ENCODE measurements at regions not wholly inside any gene's neighbourhood (a gene's known extent, or its start where the extent isn't known, plus 50 kb on each side); places are given as distances from the start of the nearest gene placed in this dataset.

GRCh38 chr18:72410399-72410798, 133.7 kb downstream of the CBLN2 start:
- Mint-ChIP-seq H3K27ac (no peak overlapping the region), H3K27me3 (no peaks in the 10 kb centered on the region), H3K4me1 (no peaks in the 10 kb centered on the region), H3K9me3 (peaks cover 0 to 18% (median 3%) of the 10 kb centered on the region in 7 donors), H3K4me3 (no peak overlapping the region), H3K36me3 (no peaks in the 10 kb centered on the region)
- ATAC-seq (ENCODE audit: low read depth in 2 of 2), result no peak
- DNase-seq, result no peak

GRCh38 chr18:72409903-72410302, 134.2 kb downstream of the CBLN2 start:
- DNase-seq (no peak), ATAC-seq (ENCODE audit: low read depth in 2 of 2) (no peak)
- H3K4me3 Mint-ChIP-seq, result peak overlapping the region in 1 of 8 donors; percentile 58
- H3K27ac Mint-ChIP-seq, result no peak overlapping the region
- H3K9me3 Mint-ChIP-seq, result peaks cover 0 to 18% (median 3%) of the 10 kb centered on the region in 7 donors
- H3K27me3 Mint-ChIP-seq, result no peaks in the 10 kb centered on the region
- no peaks in the 10 kb centered on the region for H3K36me3 Mint-ChIP-seq
- no peaks in the 10 kb centered on the region for H3K4me1 Mint-ChIP-seq

GRCh38 chr18:72407048-72407447, 137.1 kb downstream of the CBLN2 start:
- H3K4me1 Mint-ChIP-seq, result no peaks in the 10 kb centered on the region
- H3K27me3 Mint-ChIP-seq, result no peaks in the 10 kb centered on the region
- H3K4me3 Mint-ChIP-seq, result no peak overlapping the region
- H3K36me3 Mint-ChIP-seq, result no peaks in the 10 kb centered on the region
- ATAC-seq (ENCODE audit: low read depth in 2 of 2), result no peak
- H3K9me3 Mint-ChIP-seq, result peaks cover 0 to 28% (median 7%) of the 10 kb centered on the region in 7 donors
- no peak for DNase-seq
- no peak overlapping the region for H3K27ac Mint-ChIP-seq

GRCh38 chr18:72391951-72392350, 152.2 kb downstream of the CBLN2 start:
- no peak for ATAC-seq (ENCODE audit: low read depth in 2 of 2)
- no peak overlapping the region for H3K27ac Mint-ChIP-seq
- no peaks in the 10 kb centered on the region for H3K36me3 Mint-ChIP-seq

GRCh38 chr18:72391427-72391826, 152.7 kb downstream of the CBLN2 start:
- Mint-ChIP-seq H3K9me3 (peaks cover 0 to 10% (median 4%) of the 10 kb centered on the region in 7 donors), H3K27me3 (no peaks in the 10 kb centered on the region), H3K4me3 (no peak overlapping the region), H3K4me1 (no peaks in the 10 kb centered on the region), H3K36me3 (no peaks in the 10 kb centered on the region), H3K27ac (no peak overlapping the region)
- ATAC-seq (ENCODE audit: low read depth in 2 of 2) (no peak), DNase-seq (no peak)

More at GRCh38 chr18:72391951-72392350, 152.2 kb downstream of the CBLN2 start:
- no peaks in the 10 kb centered on the region for H3K27me3 Mint-ChIP-seq
- no peaks in the 10 kb centered on the region for H3K4me1 Mint-ChIP-seq
- no peak overlapping the region for H3K4me3 Mint-ChIP-seq
- no peak for DNase-seq
- peaks cover 0 to 10% (median 4%) of the 10 kb centered on the region in 7 donors for H3K9me3 Mint-ChIP-seq

- H3K4me3 Mint-ChIP-seq, result no peak overlapping the region
- DNase-seq (no peak), ATAC-seq (ENCODE audit: low read depth in 2 of 2) (no peak)
- H3K9me3 Mint-ChIP-seq, result peaks cover 0 to 6% (median 2%) of the 10 kb centered on the region in 7 donors
- no peaks in the 10 kb centered on the region for H3K36me3 Mint-ChIP-seq
- no peak overlapping the region for H3K27ac Mint-ChIP-seq
- H3K27me3 Mint-ChIP-seq, result no peaks in the 10 kb centered on the region
- H3K4me1 Mint-ChIP-seq, result no peaks in the 10 kb centered on the region
These were observed 166.1 kb downstream of the CBLN2 start for GRCh38 chr18:72378016-72378415.

GRCh38 chr18:72376256-72376655, 167.9 kb downstream of the CBLN2 start:
- DNase-seq (no peak), ATAC-seq (ENCODE audit: low read depth in 2 of 2) (no peak)
- peaks cover 0 to 7% (median 3%) of the 10 kb centered on the region in 7 donors for H3K9me3 Mint-ChIP-seq
- H3K27me3 Mint-ChIP-seq, result no peaks in the 10 kb centered on the region
- no peaks in the 10 kb centered on the region for H3K36me3 Mint-ChIP-seq
- no peaks in the 10 kb centered on the region for H3K4me1 Mint-ChIP-seq
- H3K27ac Mint-ChIP-seq, result no peak overlapping the region
- H3K4me3 Mint-ChIP-seq, result no peak overlapping the region

- no peak for ATAC-seq (ENCODE audit: low read depth in 2 of 2)
- H3K36me3 Mint-ChIP-seq, result no peaks in the 10 kb centered on the region
- H3K4me1 Mint-ChIP-seq, result no peaks in the 10 kb centered on the region
- no peak overlapping the region for H3K27ac Mint-ChIP-seq
- H3K27me3 Mint-ChIP-seq, result no peaks in the 10 kb centered on the region
- no peak for DNase-seq
- H3K4me3 Mint-ChIP-seq, result no peak overlapping the region
- peaks cover 2 to 14% (median 4%) of the 10 kb centered on the region in 7 donors for H3K9me3 Mint-ChIP-seq
These were observed 168.5 kb downstream of the CBLN2 start for GRCh38 chr18:72375618-72376017.

GRCh38 chr18:72372076-72372475, 172.1 kb downstream of the CBLN2 start:
- Mint-ChIP-seq H3K4me3 (no peak overlapping the region), H3K9me3 (peaks cover 5 to 30% (median 8%) of the 10 kb centered on the region in 7 donors), H3K36me3 (peaks cover 0 to 5% of the 10 kb centered on the region in 2 donors), H3K27ac (no peak overlapping the region), H3K27me3 (no peaks in the 10 kb centered on the region), H3K4me1 (no peaks in the 10 kb centered on the region)
- no peak for ATAC-seq (ENCODE audit: low read depth in 2 of 2)
- no peak for DNase-seq

- no peaks in the 10 kb centered on the region for H3K27me3 Mint-ChIP-seq
- no peak for ATAC-seq (ENCODE audit: low read depth in 2 of 2)
- peaks cover 5 to 30% (median 8%) of the 10 kb centered on the region in 7 donors for H3K9me3 Mint-ChIP-seq
These were observed 175.8 kb downstream of the CBLN2 start for GRCh38 chr18:72368308-72368707.

GRCh38 chr18:72360634-72361033, 183.5 kb downstream of the CBLN2 start:
- Mint-ChIP-seq H3K9me3 (peaks cover 0 to 14% (median 2%) of the 10 kb centered on the region in 7 donors), H3K36me3 (no peaks in the 10 kb centered on the region), H3K27ac (no peak overlapping the region), H3K27me3 (no peaks in the 10 kb centered on the region), H3K4me1 (no peaks in the 10 kb centered on the region), H3K4me3 (no peak overlapping the region)
- DNase-seq (no peak), ATAC-seq (ENCODE audit: low read depth in 2 of 2) (no peak)

More at GRCh38 chr18:72368308-72368707, 175.8 kb downstream of the CBLN2 start:
- no peak for DNase-seq
- Mint-ChIP-seq H3K27ac (no peak overlapping the region), H3K36me3 (peaks cover 0 to 5% of the 10 kb centered on the region in 2 donors), H3K4me1 (no peaks in the 10 kb centered on the region), H3K4me3 (no peak overlapping the region)

GRCh38 chr18:72342933-72343332, 201.2 kb downstream of the CBLN2 start:
- DNase-seq (no peak), ATAC-seq (ENCODE audit: low read depth in 2 of 2) (no peak)
- no peaks in the 10 kb centered on the region for H3K4me1 Mint-ChIP-seq
- peaks cover 0 to 2% (median 0%) of the 10 kb centered on the region in 7 donors for H3K9me3 Mint-ChIP-seq
- no peaks in the 10 kb centered on the region for H3K27me3 Mint-ChIP-seq
- H3K36me3 Mint-ChIP-seq, result no peaks in the 10 kb centered on the region
- no peak overlapping the region for H3K4me3 Mint-ChIP-seq
- H3K27ac Mint-ChIP-seq, result no peak overlapping the region

GRCh38 chr18:72339976-72340375, 204.2 kb downstream of the CBLN2 start:
- peaks cover 0 to 2% (median 0%) of the 10 kb centered on the region in 7 donors for H3K9me3 Mint-ChIP-seq
- H3K4me1 Mint-ChIP-seq, result no peaks in the 10 kb centered on the region
- no peaks in the 10 kb centered on the region for H3K27me3 Mint-ChIP-seq

GRCh38 chr18:72336786-72337185, 207.4 kb downstream of the CBLN2 start:
- no peaks in the 10 kb centered on the region for H3K36me3 Mint-ChIP-seq
- H3K27ac Mint-ChIP-seq, result no peak overlapping the region
- no peak overlapping the region for H3K4me3 Mint-ChIP-seq
- DNase-seq, result no peak
- ATAC-seq (ENCODE audit: low read depth in 2 of 2), result no peak
- H3K27me3 Mint-ChIP-seq, result no peaks in the 10 kb centered on the region
- peaks cover 0 to 3% (median 0%) of the 10 kb centered on the region in 7 donors for H3K9me3 Mint-ChIP-seq
- H3K4me1 Mint-ChIP-seq, result no peaks in the 10 kb centered on the region

More at GRCh38 chr18:72339976-72340375, 204.2 kb downstream of the CBLN2 start:
- DNase-seq, result no peak
- ATAC-seq (ENCODE audit: low read depth in 2 of 2), result no peak
- Mint-ChIP-seq H3K36me3 (no peaks in the 10 kb centered on the region), H3K27ac (no peak overlapping the region), H3K4me3 (no peak overlapping the region)

- Mint-ChIP-seq H3K27me3 (no peaks in the 10 kb centered on the region), H3K36me3 (no peaks in the 10 kb centered on the region)
- no peak for ATAC-seq (ENCODE audit: low read depth in 2 of 2)
These were observed 214.6 kb downstream of the CBLN2 start for GRCh38 chr18:72329533-72329932.

More at GRCh38 chr18:72329533-72329932, 214.6 kb downstream of the CBLN2 start:
- no peak overlapping the region for H3K4me3 Mint-ChIP-seq
- DNase-seq, result no peak
- no peaks in the 10 kb centered on the region for H3K4me1 Mint-ChIP-seq
- no peak overlapping the region for H3K27ac Mint-ChIP-seq
- H3K9me3 Mint-ChIP-seq, result peaks cover 0 to 9% (median 0%) of the 10 kb centered on the region in 7 donors
